ENCODE measurements at regions not wholly inside any gene's neighbourhood (a gene's known extent, or its start where the extent isn't known, plus 50 kb on each side); places are given as distances from the start of the nearest gene placed in this dataset.
A peak's percentile ranks its signal among the peaks of the same experiment; 100 is the strongest.
"Not testable (repeated sequence)": the region's sequence is repeated elsewhere in the genome, so short reads cannot be mapped to it uniquely, and the experiment has no call there.

GRCh38 chr5:25448646-25449045, 803.9 kb upstream of the CDH10 start:
- DNase-seq, result peak in 1 of 2 experiments; percentile 40

- peak; percentile 71 to 83 for DNase-seq
Measured at GRCh38 chr5:25448190-25448621, 803.4 kb upstream of the CDH10 start.

GRCh38 chr5:25446061-25446420, 801.3 kb upstream of the CDH10 start:
- DNase-seq, result not testable (repeated sequence)

- not testable (repeated sequence) for DNase-seq
Measured at GRCh38 chr5:25445381-25446060, 800.7 kb upstream of the CDH10 start.

GRCh38 chr5:25444697-25445096, 799.9 kb upstream of the CDH10 start:
- no peak for DNase-seq

GRCh38 chr5:25441810-25442209, 797.0 kb upstream of the CDH10 start:
- DNase-seq, result no peak

GRCh38 chr5:25439025-25439424, 794.2 kb upstream of the CDH10 start:
- DNase-seq, result no peak

GRCh38 chr5:25438375-25438774, 793.6 kb upstream of the CDH10 start:
- not testable (repeated sequence) for DNase-seq

- DNase-seq, result no peak
Measured at GRCh38 chr5:25436452-25436851, 791.7 kb upstream of the CDH10 start.

- no peak for DNase-seq
Measured at GRCh38 chr5:25435882-25436281, 791.1 kb upstream of the CDH10 start.

GRCh38 chr5:25427240-25427639, 782.5 kb upstream of the CDH10 start:
- no peak for DNase-seq

GRCh38 chr5:25423271-25423670, 778.5 kb upstream of the CDH10 start:
- no peak for DNase-seq

- no peak for DNase-seq
Measured at GRCh38 chr5:25419684-25420083, 774.9 kb upstream of the CDH10 start.

- no peak for DNase-seq
Measured at GRCh38 chr5:25418978-25419377, 774.2 kb upstream of the CDH10 start.

GRCh38 chr5:25418319-25418859, 773.6 kb upstream of the CDH10 start:
- DNase-seq, result no peak

- no peak for DNase-seq
Measured at GRCh38 chr5:25416960-25417359, 772.2 kb upstream of the CDH10 start.

- DNase-seq, result no peak
Measured at GRCh38 chr5:25415970-25416369, 771.2 kb upstream of the CDH10 start.

GRCh38 chr5:25414742-25415141, 770.0 kb upstream of the CDH10 start:
- no peak for DNase-seq

GRCh38 chr5:25412116-25412661, 767.4 kb upstream of the CDH10 start:
- no peak for DNase-seq

GRCh38 chr5:25407365-25407764, 762.6 kb upstream of the CDH10 start:
- not testable (repeated sequence) for DNase-seq

GRCh38 chr5:25405850-25406249, 761.1 kb upstream of the CDH10 start:
- DNase-seq, result no peak

- DNase-seq, result no peak
Measured at GRCh38 chr5:25399878-25400480, 755.2 kb upstream of the CDH10 start.

- DNase-seq, result no peak
Measured at GRCh38 chr5:25393957-25394356, 749.2 kb upstream of the CDH10 start.

- no peak for DNase-seq
Measured at GRCh38 chr5:25393256-25393655, 748.5 kb upstream of the CDH10 start.
